GM19372 (cell line): ENCODE measurements at regions not wholly inside any gene's neighbourhood (a gene's known extent, or its start where the extent isn't known, plus 50 kb on each side); places are given as distances from the start of the nearest gene placed in this dataset.

Experiments used
- ATAC-seq: cut with Tn5 transposase; IDR thresholded peaks from one replicate; pipeline ENCODE4 v1.9.1; 2021; ENCODE audit warnings: mild to moderate bottlenecking, low read depth, moderate library complexity; ENCODE audit not compliant: unreplicated experiment

- ATAC-seq, result no peak
Measured at GRCh38 chr4:159443975-159444374, 341.1 kb downstream of the RAPGEF2 start.

DNA sequence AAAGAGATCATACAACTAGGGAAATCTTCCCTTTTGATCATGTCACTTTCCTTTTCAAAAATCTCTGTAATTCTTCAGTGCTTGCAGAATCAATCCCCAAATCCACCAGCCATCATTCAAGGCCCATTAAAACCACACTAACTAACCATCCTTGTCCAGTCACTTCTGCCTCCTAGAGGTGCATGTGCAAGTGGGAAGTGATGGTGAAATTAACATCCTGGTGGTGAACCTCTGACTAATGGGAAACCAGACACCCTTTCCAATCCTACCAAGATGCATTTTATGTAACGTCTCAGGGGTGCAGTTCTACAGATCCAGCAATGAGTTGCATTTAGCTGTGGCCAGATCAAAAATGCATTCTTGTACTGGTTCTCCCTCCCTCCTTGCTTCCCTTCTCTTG, 341.8 kb downstream of the RAPGEF2 start:
- ATAC-seq, result no peak

- ATAC-seq, result no peak
Measured at GRCh38 chr4:159445692-159446091, 342.8 kb downstream of the RAPGEF2 start.

DNA sequence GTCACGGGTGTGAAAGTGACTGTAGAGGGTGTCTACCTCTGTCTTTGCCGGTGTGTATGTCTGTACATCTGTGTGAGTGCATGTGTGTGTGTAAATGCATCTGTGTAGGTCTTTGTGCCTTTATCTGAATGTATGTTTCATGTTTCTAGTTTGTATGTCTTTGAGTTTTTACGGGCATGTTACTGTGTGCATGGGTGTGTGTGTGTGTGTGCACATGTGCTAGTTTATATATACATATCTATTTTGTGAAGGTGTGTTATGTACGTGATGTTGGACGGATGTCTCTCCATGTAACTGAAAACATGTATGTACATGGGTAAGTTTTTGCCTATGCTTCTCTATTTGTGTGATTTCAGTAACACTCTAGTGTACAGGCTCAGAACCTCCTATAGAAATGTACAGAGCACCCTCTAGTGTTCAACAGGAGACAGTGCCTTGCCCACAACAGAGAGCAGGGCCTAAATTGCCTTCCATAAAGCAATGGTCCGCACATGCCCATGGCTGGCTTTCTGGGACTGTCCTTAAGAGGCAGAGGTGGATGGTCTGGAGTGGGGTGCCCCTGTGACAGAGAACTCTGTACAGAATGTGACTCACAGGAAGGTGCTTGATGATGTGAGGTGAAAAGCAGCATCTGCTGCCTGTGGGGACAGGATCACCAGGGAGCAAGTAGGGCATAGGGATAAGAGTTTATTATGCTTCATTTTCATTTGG, 343.5 kb downstream of the RAPGEF2 start:
- peak; percentile 100 for ATAC-seq

DNA sequence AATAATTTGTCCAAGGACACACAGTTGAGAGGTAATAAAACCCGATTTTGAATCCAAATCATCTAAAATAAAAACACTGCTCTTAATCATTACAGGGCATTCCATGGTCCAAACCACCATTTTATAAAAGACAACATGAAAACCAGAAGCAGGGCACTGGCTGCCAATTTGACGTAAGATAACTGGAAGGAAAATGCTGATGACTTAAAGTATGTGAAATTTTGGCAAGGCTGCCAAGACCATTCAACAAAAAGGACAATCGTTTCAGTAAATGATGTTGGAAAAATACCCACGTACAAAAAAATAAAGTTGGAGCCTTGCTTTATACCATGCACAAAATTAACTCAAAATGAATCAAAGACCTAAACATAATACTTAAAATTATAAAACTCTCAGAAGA, 344.4 kb downstream of the RAPGEF2 start:
- no peak for ATAC-seq

- ATAC-seq, result no peak
Measured at GRCh38 chr4:159451006-159451405, 348.1 kb downstream of the RAPGEF2 start.

GRCh38 chr4:159455675-159456237, 352.9 kb downstream of the RAPGEF2 start:
- no peak for ATAC-seq

GRCh38 chr4:159460371-159460770, 357.5 kb downstream of the RAPGEF2 start:
- ATAC-seq, result no peak

DNA sequence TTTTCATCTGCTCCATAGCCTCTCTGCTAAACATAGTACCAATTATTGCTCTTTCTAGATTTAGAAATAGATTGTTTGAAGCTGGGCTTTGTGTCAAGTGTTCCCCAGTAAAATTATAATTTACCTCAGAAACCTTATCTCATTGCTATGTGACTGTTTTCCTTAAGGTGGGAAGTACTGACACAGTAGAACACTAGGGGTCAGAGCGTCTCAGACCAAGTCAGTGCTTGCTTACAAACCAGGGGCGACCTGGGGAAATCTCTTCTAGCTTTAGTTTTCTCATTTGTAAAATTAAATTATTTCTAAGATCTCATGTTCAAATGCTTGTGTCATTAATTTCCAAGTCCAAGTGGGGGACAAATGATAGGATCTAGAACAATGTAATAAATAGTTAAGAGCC, 360.4 kb downstream of the RAPGEF2 start:
- ATAC-seq, result no peak

DNA sequence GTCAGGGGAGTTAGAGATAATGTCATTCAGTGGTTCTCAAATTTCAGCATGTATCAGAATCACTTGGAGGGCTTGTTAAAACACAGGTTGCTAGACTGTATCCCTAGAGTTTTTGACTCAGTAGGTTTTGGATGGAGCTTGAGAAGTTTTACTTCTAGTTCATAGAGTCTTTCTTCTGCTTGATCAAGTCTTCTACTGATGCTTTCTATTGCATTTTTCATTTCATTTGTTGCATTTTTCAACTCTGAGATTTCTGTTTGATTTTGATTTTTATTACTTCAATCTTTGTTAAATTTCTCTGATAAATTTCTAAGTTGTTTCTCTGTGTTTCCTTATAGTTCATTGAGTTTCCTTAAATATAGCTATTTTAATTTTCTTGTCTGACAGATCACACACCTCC, 361.4 kb downstream of the RAPGEF2 start:
- ATAC-seq, result no peak

DNA sequence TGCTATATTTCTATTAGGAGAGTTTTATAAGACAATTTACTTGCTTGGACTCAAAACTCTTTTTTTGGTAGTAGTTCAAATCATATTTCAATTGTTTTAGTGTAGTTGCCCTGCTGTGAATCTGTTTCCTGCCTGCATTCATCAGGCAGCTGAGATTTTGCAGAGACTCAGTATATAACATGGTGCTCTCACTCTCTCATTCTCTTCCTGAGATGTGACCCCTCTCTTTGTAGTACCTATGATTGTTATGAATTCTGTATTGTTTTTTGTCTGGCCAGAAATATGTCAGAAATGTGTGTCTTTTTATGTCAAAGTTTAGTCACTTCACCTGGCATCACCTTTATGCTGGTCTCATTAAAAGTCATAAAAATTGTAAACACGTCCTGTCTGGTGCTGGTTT, 374.0 kb downstream of the RAPGEF2 start:
- no peak for ATAC-seq

GRCh38 chr4:159480826-159481225, 377.9 kb downstream of the RAPGEF2 start:
- ATAC-seq, result no peak

DNA sequence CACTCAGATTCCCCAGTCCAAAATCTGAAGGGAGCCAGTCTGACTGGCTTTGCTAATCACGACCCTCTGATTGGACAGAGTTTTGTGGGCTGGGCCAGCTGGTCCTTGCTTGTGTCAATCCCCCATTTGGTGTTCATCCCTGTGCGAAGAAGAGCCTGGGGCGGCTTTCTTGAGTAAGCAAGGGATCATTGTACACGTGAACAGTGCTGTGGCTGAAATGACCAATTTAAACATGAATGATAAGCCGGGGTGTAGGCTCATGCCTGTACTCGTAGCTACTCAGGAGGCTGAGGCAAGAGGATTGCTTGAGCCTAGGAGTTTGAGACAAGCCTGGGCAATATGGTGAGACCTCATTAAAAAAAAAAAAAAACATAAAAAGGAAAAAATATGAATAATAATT, 379.1 kb downstream of the RAPGEF2 start:
- no peak for ATAC-seq

GRCh38 chr4:159483110-159483781, 380.4 kb downstream of the RAPGEF2 start:
- ATAC-seq, result no peak

DNA sequence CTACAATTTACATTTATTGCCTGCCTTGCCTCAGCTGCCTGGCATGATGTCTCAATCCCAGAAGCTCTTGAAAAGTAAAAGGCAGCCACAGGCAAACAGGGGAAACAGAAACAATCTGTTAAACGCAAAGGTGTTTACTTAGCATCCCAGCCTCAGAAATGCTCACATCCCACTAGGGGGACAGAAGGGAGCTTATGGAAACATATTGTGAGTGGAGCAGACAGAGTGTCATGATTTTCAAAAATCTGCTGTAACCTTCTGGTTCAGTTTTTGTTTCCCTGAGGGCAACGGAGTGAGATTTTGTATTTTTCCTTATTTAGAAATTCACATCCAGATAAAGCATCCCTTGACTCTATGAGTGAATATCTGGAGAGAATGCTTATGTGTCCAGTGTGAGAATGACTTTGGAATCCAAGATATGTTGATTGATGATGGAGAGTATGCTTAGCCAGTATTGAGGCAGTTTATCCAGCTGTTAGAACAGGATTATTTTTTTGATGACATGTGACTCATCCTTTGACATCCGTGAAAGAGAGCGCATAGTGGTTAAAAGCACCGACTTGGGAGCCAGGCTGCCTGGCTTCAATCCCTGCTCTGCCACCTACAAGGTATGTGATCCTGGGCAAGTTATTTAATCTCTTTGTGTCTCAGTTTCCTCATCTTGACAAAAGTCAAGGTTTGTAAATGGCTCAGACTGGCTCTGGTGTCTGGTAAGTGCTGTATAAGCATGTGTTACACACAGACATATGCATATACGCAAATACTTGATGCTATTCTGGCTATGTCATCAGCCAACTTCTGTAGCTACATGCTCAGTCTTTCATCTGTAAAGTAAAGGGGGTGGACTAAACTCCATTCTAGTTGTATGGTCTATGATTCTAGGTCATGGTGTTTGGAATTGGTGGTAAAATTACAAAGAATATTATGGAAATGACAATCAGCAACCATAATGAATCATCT, 381.2 kb downstream of the RAPGEF2 start:
- ATAC-seq, result no peak

GRCh38 chr4:159484864-159485263, 382.0 kb downstream of the RAPGEF2 start:
- ATAC-seq, result no peak

GRCh38 chr4:159487284-159487747, 384.4 kb downstream of the RAPGEF2 start:
- peak; percentile 90 for ATAC-seq

DNA sequence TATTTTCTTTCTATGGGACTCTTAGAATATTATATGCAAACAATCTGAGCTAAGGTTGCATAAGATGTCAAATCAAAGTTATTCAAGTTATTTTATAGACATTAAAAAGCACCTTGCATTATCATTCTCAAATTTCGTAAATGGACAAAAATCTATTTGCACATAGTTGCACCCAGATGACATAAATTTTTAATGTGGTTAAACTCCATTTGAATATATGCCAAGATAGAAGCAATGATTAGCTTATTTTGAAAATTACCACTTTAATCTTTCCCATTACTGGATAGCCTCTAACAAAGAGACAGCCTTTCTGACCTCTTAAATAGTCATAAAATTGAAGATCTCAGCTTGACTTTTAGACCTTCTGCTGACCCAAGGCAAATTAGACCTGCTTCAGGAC, 386.8 kb downstream of the RAPGEF2 start:
- no peak for ATAC-seq

DNA sequence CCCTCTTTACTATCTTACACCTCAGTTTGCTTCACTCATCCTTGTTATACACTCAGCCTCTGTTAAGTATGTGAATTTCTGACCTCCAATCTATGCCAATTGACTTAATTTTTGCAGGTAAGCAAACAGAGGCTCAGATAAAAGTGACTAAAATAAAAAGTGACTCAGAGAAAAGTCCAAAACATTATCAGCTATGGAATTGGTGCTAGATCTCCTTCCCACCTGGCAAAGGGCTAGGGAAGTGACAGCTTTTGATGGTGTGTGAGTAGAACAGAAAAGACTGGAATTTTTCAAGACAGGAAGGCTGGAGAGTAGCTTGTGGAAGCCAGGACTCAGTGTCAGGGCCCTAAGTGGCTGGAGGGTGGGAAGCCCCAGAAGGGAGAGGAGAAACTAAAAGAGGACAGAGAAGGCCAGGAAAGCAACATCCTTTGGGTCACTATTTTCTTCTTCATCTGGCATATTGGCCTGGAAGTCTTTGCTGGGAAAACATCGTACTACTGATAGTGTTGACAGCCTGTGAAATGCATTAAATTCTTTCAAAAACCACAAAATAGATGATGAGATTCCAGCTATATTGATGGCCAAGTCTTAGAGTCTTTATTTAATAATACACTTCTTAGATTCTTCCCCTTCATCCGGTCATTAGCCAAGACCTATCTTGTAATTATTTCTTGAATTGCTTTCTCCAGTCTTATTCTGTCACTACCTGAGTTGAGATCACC, 392.8 kb downstream of the RAPGEF2 start:
- no peak for ATAC-seq

- no peak for ATAC-seq
Measured at GRCh38 chr4:159496248-159496647, 393.4 kb downstream of the RAPGEF2 start.
